ENCODE measurements at regions not wholly inside any gene's neighbourhood (a gene's known extent, or its start where the extent isn't known, plus 50 kb on each side); places are given as distances from the start of the nearest gene placed in this dataset.

DNA sequence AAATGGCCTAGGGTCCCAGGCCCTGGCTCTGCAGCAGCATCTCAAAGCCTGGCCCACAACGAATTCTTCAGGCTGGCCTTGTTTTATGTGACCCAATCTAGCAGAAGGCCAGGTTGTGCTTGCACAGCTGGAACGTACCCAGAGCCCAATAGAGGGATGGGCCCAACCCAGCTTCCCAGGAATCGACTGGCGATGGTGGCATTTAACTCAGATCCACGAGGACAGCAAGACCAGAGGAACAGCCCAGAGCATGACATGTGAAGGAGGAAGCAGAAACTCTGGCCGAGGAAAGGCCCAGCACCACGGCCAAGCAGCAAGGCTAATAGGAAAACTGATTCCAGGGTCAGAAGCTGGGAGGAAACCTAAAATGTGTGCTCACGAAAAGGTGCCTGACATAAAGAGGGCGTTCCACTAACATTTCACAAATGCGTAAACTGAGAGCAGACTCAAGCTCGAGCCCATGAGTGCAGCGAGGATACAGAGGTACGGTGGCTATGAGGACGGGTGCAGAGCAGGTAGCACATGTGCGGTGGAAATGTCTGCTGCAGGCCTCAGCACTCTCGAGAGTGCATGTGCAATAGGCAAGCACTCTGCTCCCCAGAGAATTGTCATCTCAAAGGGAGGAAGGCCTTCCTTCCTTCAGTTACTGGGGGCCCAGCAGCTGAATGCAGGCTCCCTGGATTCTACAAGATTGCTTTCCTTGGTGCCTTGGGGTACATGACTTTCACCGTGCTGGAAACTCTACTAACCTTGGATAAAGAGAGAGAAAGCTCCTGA lies 156.9 kb upstream of the GLI2 start:
- Histone ChIP-seq H3K4me3 (no peak overlapping the region), H3K4me1 (peaks cover 5 to 11% of the 10 kb centered on the region in 2 donors), H3K27me3 (peaks cover 0 to 10% (median 5%) of the 10 kb centered on the region in 3 donors), H3K9me3 (no peaks in the 10 kb centered on the region), H3K27ac (no peak overlapping the region), H3K36me3 (no peaks in the 10 kb centered on the region)
- DNase-seq, result no peak
- intact Hi-C loops (cut with DNase I; ENCODE audit: low total_unique reads), result no loop called here
- TF ChIP-seq POLR2A (IDR thresholded peaks at IDR 0.05), result no peak
- TF ChIP-seq, protein P1, sequence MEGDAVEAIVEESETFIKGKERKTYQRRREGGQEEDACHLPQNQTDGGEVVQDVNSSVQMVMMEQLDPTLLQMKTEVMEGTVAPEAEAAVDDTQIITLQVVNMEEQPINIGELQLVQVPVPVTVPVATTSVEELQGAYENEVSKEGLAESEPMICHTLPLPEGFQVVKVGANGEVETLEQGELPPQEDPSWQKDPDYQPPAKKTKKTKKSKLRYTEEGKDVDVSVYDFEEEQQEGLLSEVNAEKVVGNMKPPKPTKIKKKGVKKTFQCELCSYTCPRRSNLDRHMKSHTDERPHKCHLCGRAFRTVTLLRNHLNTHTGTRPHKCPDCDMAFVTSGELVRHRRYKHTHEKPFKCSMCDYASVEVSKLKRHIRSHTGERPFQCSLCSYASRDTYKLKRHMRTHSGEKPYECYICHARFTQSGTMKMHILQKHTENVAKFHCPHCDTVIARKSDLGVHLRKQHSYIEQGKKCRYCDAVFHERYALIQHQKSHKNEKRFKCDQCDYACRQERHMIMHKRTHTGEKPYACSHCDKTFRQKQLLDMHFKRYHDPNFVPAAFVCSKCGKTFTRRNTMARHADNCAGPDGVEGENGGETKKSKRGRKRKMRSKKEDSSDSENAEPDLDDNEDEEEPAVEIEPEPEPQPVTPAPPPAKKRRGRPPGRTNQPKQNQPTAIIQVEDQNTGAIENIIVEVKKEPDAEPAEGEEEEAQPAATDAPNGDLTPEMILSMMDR (IDR thresholded peaks at IDR 0.05 in 4 of 5, conservative IDR thresholded peaks at IDR 0.05 in 1 of 5), result no peak
- no peak for ATAC-seq
- in situ Hi-C loops (cut with MboI; ENCODE audit: low sequenced_read_pairs in 4 of 4), result no loop called here

DNA sequence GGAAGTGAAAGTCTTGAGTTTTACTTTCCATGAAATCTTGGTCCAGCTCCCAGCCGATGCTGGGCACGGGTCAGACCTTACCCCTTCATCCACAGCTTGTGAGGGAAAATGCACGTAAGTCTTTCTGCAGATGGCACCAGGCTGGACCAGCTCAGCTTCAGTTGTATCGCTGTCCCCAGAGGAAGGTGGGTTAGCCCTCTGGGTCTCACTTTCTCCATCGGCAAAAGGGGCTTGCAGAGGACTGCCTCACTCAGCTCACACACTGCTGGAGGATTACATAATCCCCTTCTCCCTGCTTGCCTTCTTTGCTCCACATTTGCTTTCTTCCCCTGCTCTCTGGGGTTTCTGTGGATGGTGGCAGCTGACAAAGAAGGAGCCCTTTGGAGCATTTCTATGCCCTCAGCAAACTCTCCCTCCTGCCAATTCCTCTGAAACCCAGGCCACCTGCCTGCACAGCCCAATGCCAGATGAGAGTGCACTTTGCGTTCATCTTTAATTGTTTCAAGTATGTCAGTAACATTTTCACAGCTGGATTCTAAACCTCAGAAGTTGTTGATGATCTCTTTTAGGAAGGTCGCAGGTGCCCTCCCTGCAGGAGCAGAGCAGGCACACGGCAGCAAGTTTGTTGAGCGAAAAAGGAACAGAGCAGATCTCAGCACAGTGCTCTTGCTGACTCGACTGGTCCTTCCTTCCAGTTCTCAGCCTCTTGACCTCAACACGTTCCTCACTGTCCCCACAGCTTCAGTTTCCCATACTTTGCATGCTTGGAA lies 155.6 kb upstream of the GLI2 start:
- Histone ChIP-seq H3K4me3 (no peak overlapping the region), H3K36me3 (no peaks in the 10 kb centered on the region), H3K9me3 (no peaks in the 10 kb centered on the region), H3K27me3 (peaks cover 0 to 10% (median 5%) of the 10 kb centered on the region in 3 donors), H3K27ac (no peak overlapping the region), H3K4me1 (peaks cover 5 to 11% of the 10 kb centered on the region in 2 donors)
- TF ChIP-seq POLR2A (IDR thresholded peaks at IDR 0.05), result no peak
- TF ChIP-seq, protein P1 (IDR thresholded peaks at IDR 0.05 in 4 of 5, conservative IDR thresholded peaks at IDR 0.05 in 1 of 5), result no peak
- DNase-seq (no peak), ATAC-seq (no peak)
- in situ Hi-C loops (cut with MboI; ENCODE audit: low sequenced_read_pairs in 4 of 4) (no loop called here), intact Hi-C loops (cut with DNase I; ENCODE audit: low total_unique reads) (no loop called here)

DNA sequence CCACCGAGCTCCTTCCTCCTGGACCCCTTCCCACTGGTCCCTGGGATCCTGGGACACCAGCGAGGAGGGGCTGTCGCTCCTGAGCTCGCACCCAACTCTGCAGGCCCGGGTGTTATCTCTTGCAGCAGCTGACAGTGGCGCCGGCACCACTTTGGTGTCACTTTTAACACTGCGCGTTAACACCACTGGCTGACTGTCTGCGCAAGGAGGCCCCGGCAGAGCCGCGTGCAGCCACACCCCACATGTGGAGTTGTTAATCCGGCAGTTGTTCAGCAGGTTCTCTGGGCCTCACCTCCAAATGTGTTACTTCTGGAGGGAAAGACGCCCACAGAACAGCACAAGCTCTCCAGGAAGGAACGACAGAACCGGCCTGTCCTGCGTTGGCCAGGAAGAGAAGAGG lies 155.0 kb upstream of the GLI2 start:
- TF ChIP-seq, protein P1 (IDR thresholded peaks at IDR 0.05 in 4 of 5, conservative IDR thresholded peaks at IDR 0.05 in 1 of 5), result no peak
- no peak for TF ChIP-seq POLR2A (IDR thresholded peaks at IDR 0.05)
- no peak overlapping the region for H3K4me3 ChIP-seq
- H3K4me1 ChIP-seq, result peaks cover 5 to 11% of the 10 kb centered on the region in 2 donors
- no peaks in the 10 kb centered on the region for H3K36me3 ChIP-seq
- peaks cover 0 to 6% (median 5%) of the 10 kb centered on the region in 3 donors for H3K27me3 ChIP-seq
- DNase-seq (no peak), ATAC-seq (no peak)
- in situ Hi-C loops (cut with MboI; ENCODE audit: low sequenced_read_pairs in 4 of 4), result no loop called here
- intact Hi-C loops (cut with DNase I; ENCODE audit: low total_unique reads), result no loop called here
- H3K27ac ChIP-seq, result no peak overlapping the region
- H3K9me3 ChIP-seq, result no peaks in the 10 kb centered on the region

DNA sequence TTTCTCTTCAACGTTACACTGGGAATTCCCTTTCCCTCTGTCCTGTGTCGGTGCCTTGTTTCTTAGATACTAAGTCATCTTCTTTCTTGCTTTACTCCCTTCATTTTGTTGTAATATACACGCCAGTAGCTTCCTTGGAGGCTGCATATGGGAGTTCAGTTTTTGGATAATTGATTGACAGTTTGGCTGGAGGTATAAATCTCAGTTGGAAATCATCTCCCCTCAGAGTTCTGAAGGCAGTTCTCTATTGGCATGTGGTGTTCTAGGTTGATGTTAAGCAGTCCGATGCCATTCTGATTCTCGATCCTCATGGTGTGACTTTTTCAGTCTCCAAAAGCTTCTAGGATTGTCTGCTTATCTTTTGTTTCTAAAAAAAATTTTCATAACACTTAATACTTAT lies 152.5 kb upstream of the GLI2 start:
- Histone ChIP-seq H3K4me3 (no peak overlapping the region), H3K36me3 (no peaks in the 10 kb centered on the region), H3K9me3 (no peaks in the 10 kb centered on the region), H3K4me1 (no peaks in the 10 kb centered on the region), H3K27me3 (peaks cover 5 to 9% (median 8%) of the 10 kb centered on the region in 3 donors), H3K27ac (no peak overlapping the region)
- no peak for ATAC-seq
- TF ChIP-seq, protein P1 (IDR thresholded peaks at IDR 0.05 in 4 of 5, conservative IDR thresholded peaks at IDR 0.05 in 1 of 5), result no peak
- no peak for TF ChIP-seq POLR2A (IDR thresholded peaks at IDR 0.05)
- in situ Hi-C loops (cut with MboI; ENCODE audit: low sequenced_read_pairs in 4 of 4) (no loop called here), intact Hi-C loops (cut with DNase I; ENCODE audit: low total_unique reads) (no loop called here)
- DNase-seq, result no peak
